NB4 (cell line): ENCODE measurements at regions not wholly inside any gene's neighbourhood (a gene's known extent, or its start where the extent isn't known, plus 50 kb on each side); places are given as distances from the start of the nearest gene placed in this dataset.
"Not testable (repeated sequence)": the region's sequence is repeated elsewhere in the genome, so short reads cannot be mapped to it uniquely, and the experiment has no call there.

Experiments
- DNase-seq: peaks from one replicate; pipeline ENCODE4 v3.0.0; 2010; ENCODE audit warnings: low read depth
- H3K4me3 ChIP-seq: one replicate; pipeline ENCODE4 v1.5.1; 2011; ENCODE audit warnings: mild to moderate bottlenecking, low read depth, low read length, moderate library complexity
- CTCF ChIP-seq: IDR thresholded peaks from one replicate; pipeline ENCODE4 v1.5.1; 2012; ENCODE audit warnings: low read depth, low read length
- MAX ChIP-seq: IDR thresholded peaks from 2 replicates; pipeline ENCODE4 v1.6.1; 2011; ENCODE audit warnings: low read depth, low read length
- MYC ChIP-seq: IDR thresholded peaks from 2 replicates; pipeline ENCODE4 v1.6.1; 2011; ENCODE audit warnings: low read depth, low read length
- POLR2A ChIP-seq: IDR thresholded peaks from 2 replicates; pipeline ENCODE4 v1.6.1; 2011; ENCODE audit warnings: mild to moderate bottlenecking; ENCODE audit not compliant: insufficient read length; ENCODE audit errors: extremely low read depth

- DNase-seq, result no peak
- TF ChIP-seq POLR2A (no peak), MAX (no peak), CTCF (no peak), MYC (no peak)
- H3K4me3 ChIP-seq, result no peak overlapping the region
Measured at GRCh38 chr7:42720991-42721796, 190.7 kb downstream of the C7orf25 start.

GRCh38 chr7:42720012-42720411 lies 191.9 kb downstream of the C7orf25 start:
- no peak for DNase-seq
- no peak for TF ChIP-seq MYC
- TF ChIP-seq POLR2A, result no peak
- no peak for TF ChIP-seq CTCF
- no peak for TF ChIP-seq MAX
- H3K4me3 ChIP-seq, result no peak overlapping the region

- not testable (repeated sequence) for H3K4me3 ChIP-seq, DNase-seq
Measured at GRCh38 chr7:42718466-42718865, 193.4 kb downstream of the C7orf25 start.

GRCh38 chr7:42714356-42714755 lies 197.5 kb downstream of the C7orf25 start:
- TF ChIP-seq MYC (no peak), POLR2A (no peak), CTCF (no peak), MAX (no peak)
- no peak for DNase-seq
- no peak overlapping the region for H3K4me3 ChIP-seq

GRCh38 chr7:42709284-42709683 lies 202.6 kb downstream of the C7orf25 start:
- no peak overlapping the region for H3K4me3 ChIP-seq
- no peak for DNase-seq
- TF ChIP-seq MYC (no peak), POLR2A (no peak), MAX (no peak), CTCF (no peak)

- no peak for DNase-seq
- TF ChIP-seq POLR2A (no peak), MAX (no peak), MYC (no peak), CTCF (no peak)
- H3K4me3 ChIP-seq, result no peak overlapping the region
Measured at GRCh38 chr7:42704710-42705109, 207.2 kb downstream of the C7orf25 start.
